HG03575 (cell line): ENCODE measurements at regions not wholly inside any gene's neighbourhood (a gene's known extent, or its start where the extent isn't known, plus 50 kb on each side); places are given as distances from the start of the nearest gene placed in this dataset.
"Not testable (repeated sequence)": the region's sequence is repeated elsewhere in the genome, so short reads cannot be mapped to it uniquely, and the experiment has no call there.

Experiments
- ATAC-seq: cut with Tn5 transposase; IDR thresholded peaks from one replicate; pipeline ENCODE4 v1.9.1; 2021; ENCODE audit not compliant: unreplicated experiment, insufficient number of reproducible peaks, low FRiP score; ENCODE audit errors: extremely low read depth

GRCh38 chr12:19794116-19794515, 354.8 kb downstream of the AEBP2 start:
- no peak for ATAC-seq

- no peak for ATAC-seq
These were observed 359.9 kb downstream of the AEBP2 start for GRCh38 chr12:19799216-19799615.

GRCh38 chr12:19799895-19800602, 360.8 kb downstream of the AEBP2 start:
- no peak for ATAC-seq

- ATAC-seq = no peak
These were observed 361.6 kb downstream of the AEBP2 start for GRCh38 chr12:19800884-19801283.

- no peak for ATAC-seq
These were observed 362.6 kb downstream of the AEBP2 start for GRCh38 chr12:19801941-19802340.

GRCh38 chr12:19802915-19803314, 363.6 kb downstream of the AEBP2 start:
- ATAC-seq = no peak

GRCh38 chr12:19804737-19805136, 365.4 kb downstream of the AEBP2 start:
- ATAC-seq = no peak

GRCh38 chr12:19808371-19808770, 369.1 kb downstream of the AEBP2 start:
- no peak for ATAC-seq

- ATAC-seq = no peak
These were observed 370.9 kb downstream of the AEBP2 start for GRCh38 chr12:19810213-19810612.

- no peak for ATAC-seq
These were observed 372.6 kb downstream of the AEBP2 start for GRCh38 chr12:19811922-19812321.

GRCh38 chr12:19819231-19819630, 379.9 kb downstream of the AEBP2 start:
- no peak for ATAC-seq

GRCh38 chr12:19822476-19822875, 383.2 kb downstream of the AEBP2 start:
- ATAC-seq = no peak

GRCh38 chr12:19823326-19823725, 384.0 kb downstream of the AEBP2 start:
- ATAC-seq = not testable (repeated sequence)

- no peak for ATAC-seq
These were observed 387.8 kb downstream of the AEBP2 start for GRCh38 chr12:19826980-19827550.

- no peak for ATAC-seq
These were observed 390.0 kb downstream of the AEBP2 start for GRCh38 chr12:19829100-19829853.

- no peak for ATAC-seq
These were observed 391.2 kb downstream of the AEBP2 start for GRCh38 chr12:19830446-19830845.

- ATAC-seq = no peak
These were observed 394.6 kb downstream of the AEBP2 start for GRCh38 chr12:19833775-19834501.

GRCh38 chr12:19834592-19834991, 395.3 kb downstream of the AEBP2 start:
- ATAC-seq = no peak

- no peak for ATAC-seq
These were observed 396.8 kb downstream of the AEBP2 start for GRCh38 chr12:19836056-19836455.

GRCh38 chr12:19836456-19836855, 397.2 kb downstream of the AEBP2 start:
- ATAC-seq = no peak
